Right lobe of liver (tissue), 4 donors: ENCODE measurements at regions not wholly inside any gene's neighbourhood (a gene's known extent, or its start where the extent isn't known, plus 50 kb on each side); places are given as distances from the start of the nearest gene placed in this dataset.

Source experiments
- CTCF ChIP-seq, 4 donors: fragments of 200-600 bp in 3 of 4; fragments of 450-650 bp in 1 of 4; IDR thresholded peaks; one replicate each; pipeline versions ENCODE4 v1.5.1 to v1.8.0; 2016 to 2022; ENCODE audit warnings: antibody characterized with exemption in 4 of 4, mild to moderate bottlenecking in 2 of 4
- POLR2A ChIP-seq: fragments of 450-650 bp; IDR thresholded peaks from one replicate; pipeline ENCODE4 v1.6.1; 2017; ENCODE audit warnings: antibody characterized with exemption, mild to moderate bottlenecking
- donor health status: DM: no; HTN: no; CAD: no.
- donor health status: DM: no; HTN: no; CAD: no.
- donor health status: DM: no; HTN: yes; CAD: no.

GRCh38 chr2:144701259-144701658 is 181.3 kb upstream of the ZEB2 start:
- TF ChIP-seq POLR2A (no peak), CTCF (IDR thresholded peaks at IDR 0.05) (no peak)
